ENCODE measurements at regions not wholly inside any gene's neighbourhood (a gene's known extent, or its start where the extent isn't known, plus 50 kb on each side); places are given as distances from the start of the nearest gene placed in this dataset.

DNA sequence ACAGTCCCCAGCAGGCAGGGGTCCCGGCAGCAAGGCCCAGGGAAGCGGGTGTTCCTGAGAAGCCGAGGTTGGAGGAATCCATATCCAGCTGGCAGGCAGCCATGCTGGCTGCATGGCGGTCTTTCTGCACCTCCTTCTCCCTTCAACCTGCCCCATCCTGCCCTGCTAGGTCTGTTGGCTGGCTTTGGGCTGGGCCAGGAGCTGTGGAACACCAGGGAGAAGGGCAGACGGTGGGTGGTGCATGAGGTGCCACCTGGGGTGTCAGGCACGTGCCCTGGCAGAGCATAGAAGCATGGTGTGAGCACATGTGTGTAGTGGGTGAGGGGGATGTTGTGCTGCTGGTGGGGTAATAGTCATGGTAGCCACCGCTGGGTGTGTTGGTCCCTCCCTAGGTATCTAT, 150.1 kb downstream of the PJA1 start:
- intact Hi-C loops (cut with micrococcal nuclease): no loop called here
- DNase-seq: no peak
- ATAC-seq: no peak

DNA sequence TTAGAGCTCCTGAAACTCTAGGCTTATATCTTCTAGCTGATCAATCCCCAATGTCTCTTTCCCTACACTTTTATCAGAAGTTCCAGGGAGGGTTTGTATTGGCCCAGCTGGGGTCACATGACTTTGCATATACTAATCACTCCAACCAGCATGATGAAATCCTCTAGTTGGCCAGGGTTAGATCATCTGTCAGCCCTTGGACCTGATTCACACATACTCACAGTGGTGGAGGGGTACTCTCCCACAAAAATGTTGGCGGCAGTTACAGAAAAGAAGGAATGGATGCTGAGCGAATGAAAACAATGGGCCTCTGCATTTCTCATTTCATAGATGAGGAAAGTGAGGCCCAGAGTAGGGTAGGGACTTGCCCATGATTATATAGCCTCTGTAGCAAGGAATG, 151.1 kb downstream of the PJA1 start:
- intact Hi-C loops (cut with micrococcal nuclease): no loop called here
- no peak for DNase-seq
- ATAC-seq: no peak

DNA sequence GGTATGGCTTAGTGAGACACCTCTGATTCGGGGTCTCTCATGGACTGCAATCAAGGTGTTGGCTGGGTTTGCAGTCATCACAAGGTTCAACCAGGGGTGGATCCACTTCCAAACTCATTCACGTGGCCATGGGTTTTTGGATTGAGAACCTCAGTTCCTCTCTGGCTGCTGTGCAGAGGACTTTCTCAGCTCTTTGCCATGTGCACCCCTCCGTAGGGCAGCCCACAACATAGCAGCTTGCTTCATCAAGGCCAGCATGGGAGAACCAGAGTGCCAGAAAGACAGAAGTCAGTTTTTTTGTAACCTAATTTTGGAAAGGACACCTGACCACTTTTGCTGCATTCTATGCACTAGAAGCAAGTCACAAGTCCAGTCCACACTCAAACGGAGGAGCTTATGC, 154.9 kb downstream of the PJA1 start:
- ATAC-seq: no peak
- no peak for DNase-seq
- intact Hi-C loops (cut with micrococcal nuclease): no loop called here

- DNase-seq (no peak), ATAC-seq (no peak)
- intact Hi-C loops (cut with micrococcal nuclease): no loop called here
These were observed 164.4 kb downstream of the PJA1 start for GRCh38 chrX:69000877-69001276.

GRCh38 chrX:68999931-69000330, 165.3 kb downstream of the PJA1 start:
- no peak for DNase-seq
- no peak for ATAC-seq
- intact Hi-C loops (cut with micrococcal nuclease): no loop called here

GRCh38 chrX:68999356-68999755, 165.9 kb downstream of the PJA1 start:
- intact Hi-C loops (cut with micrococcal nuclease): no loop called here
- ATAC-seq: no peak
- no peak for DNase-seq

- intact Hi-C loops (cut with micrococcal nuclease): no loop called here
- DNase-seq: no peak
These were observed 166.5 kb downstream of the PJA1 start for GRCh38 chrX:68998716-68999115.

GRCh38 chrX:68997911-68998310, 167.3 kb downstream of the PJA1 start:
- DNase-seq (peak; percentile 64), ATAC-seq (peak; percentile 78)
- intact Hi-C loops (cut with micrococcal nuclease): no loop called here

More at GRCh38 chrX:68998716-68999115, 166.5 kb downstream of the PJA1 start:
- no peak for ATAC-seq

- intact Hi-C loops (cut with micrococcal nuclease): no loop called here
- no peak for ATAC-seq
- DNase-seq: no peak
These were observed 167.7 kb downstream of the PJA1 start for GRCh38 chrX:68997511-68997910.

- ATAC-seq (peak; percentile 93), DNase-seq (peak; percentile 71)
- intact Hi-C loops (cut with micrococcal nuclease): no loop called here
These were observed 167.1 kb downstream of the EFNB1 start for GRCh38 chrX:68995780-68996551.

DNA sequence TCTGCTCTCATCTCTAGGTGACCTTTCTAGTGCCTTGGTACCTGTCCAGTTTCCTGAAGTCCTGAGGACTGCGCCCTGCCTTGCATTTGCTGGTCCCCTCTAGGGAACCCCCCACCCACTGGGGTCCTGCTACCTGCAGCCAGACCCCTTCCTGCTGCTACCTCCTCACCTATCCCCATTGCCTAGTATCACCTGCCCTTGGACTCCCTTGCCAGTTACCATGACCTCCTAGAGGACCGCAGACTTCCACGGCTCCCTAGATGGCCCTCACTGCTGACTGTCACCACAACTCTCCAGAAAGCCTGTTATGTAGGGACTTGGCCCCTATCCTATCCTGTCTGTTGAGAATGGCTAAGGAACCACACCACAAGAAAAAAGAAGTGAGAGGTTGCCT, 166.6 kb downstream of the EFNB1 start:
- intact Hi-C loops (cut with micrococcal nuclease): no loop called here
- no peak for DNase-seq
- peak; percentile 20 for ATAC-seq

GRCh38 chrX:68994891-68995255, 166.1 kb downstream of the EFNB1 start:
- ATAC-seq (no peak), DNase-seq (no peak)
- intact Hi-C loops (cut with micrococcal nuclease): no loop called here

DNA sequence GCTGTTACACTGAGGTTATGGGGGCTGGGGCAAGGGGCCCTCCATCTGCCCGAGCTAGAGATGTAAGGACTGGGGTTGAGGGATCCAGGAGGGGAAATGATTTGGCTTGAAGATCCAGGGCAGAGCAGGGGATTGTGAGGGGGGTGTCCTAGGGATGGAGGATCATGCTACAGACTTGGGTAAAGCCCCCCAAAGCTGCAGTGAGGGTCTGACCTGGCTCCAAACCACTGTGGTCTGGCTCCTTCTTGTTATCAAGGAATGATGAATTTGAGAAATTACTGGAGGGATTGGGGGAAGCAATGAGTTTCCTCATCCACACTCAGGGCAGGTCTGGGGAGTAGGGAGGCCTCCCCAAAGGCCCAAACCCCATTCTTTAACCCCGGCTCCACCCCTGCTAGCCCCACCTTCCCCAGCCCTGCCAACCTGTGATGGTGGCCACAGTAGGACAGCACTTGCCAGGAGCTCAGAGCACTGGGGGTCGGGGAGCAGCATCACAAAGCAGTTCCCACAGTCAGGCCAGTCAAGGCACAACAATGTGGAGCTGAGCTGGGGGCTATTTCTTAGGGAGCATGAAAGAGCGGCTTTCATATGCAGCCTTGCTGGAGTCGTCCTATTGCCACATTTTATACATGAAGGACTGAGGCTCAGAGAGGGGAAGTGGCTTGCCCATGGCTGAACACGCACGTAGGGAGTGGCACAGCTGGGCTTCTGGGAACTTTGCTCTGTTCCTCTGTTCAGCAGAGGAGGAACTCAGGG, 165.5 kb downstream of the EFNB1 start:
- intact Hi-C loops (cut with micrococcal nuclease): no loop called here
- DNase-seq (no peak), ATAC-seq (no peak)

DNA sequence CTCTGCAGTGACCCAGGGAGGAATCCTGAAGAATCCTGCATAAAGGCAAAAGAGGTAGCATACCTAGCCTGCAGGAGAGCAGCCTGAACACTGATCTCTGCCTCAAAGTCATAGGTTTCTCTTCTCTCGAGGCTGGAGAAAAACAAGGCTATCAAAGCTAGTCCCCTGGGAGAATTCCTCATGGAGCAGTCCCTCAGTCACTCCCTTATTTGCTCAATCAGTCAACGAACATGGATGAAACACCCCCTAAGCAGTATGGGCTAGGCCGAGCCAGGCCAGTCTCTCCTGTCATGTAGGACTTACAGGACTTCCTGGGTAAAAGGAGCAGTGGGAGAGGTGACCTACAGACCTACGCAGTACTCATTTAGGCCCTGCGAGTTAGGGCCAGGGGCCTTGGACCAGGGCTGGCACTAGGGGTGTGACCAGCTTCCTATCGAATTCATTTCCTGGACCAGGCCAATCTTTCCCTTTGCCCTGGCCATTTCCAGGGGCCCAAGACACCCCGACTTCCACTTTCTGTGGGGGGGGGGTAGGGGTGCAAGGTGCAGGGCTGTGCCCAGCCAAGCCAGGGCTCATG, 164.1 kb downstream of the EFNB1 start:
- no peak for DNase-seq
- intact Hi-C loops (cut with micrococcal nuclease): no loop called here
- no peak for ATAC-seq

GRCh38 chrX:68991691-68992345, 163.0 kb downstream of the EFNB1 start:
- intact Hi-C loops (cut with micrococcal nuclease): no loop called here
- ATAC-seq (no peak), DNase-seq (no peak)

DNA sequence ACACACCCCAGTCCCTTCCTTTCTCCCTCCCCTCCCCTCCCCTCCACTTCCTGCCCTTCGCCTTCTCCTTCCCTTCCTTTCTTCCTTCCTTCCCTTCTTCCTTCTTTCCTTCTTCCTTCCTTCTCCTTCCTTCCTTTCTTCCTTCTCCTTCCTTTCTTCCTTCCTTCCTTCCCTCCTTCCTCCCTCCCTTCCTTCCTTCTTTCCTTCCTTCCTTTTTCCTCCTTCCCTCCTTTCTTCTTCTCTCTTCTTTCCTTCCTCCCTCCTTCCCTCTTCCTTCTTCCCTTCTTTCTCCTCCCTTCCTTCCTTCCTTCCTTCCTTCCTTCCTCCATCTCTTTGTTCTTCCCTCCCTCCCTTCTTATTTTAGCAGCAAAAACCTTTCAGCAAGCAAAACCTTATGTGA, 162.1 kb downstream of the EFNB1 start:
- intact Hi-C loops (cut with micrococcal nuclease): no loop called here
- DNase-seq (no peak), ATAC-seq (no peak)

GRCh38 chrX:68989865-68990606, 161.2 kb downstream of the EFNB1 start:
- DNase-seq (peak; percentile 44), ATAC-seq (peak; percentile 87)
- intact Hi-C loops (cut with micrococcal nuclease): no loop called here

GRCh38 chrX:68989456-68989855, 160.6 kb downstream of the EFNB1 start:
- peak; percentile 13 for ATAC-seq
- intact Hi-C loops (cut with micrococcal nuclease): no loop called here
- DNase-seq: no peak

DNA sequence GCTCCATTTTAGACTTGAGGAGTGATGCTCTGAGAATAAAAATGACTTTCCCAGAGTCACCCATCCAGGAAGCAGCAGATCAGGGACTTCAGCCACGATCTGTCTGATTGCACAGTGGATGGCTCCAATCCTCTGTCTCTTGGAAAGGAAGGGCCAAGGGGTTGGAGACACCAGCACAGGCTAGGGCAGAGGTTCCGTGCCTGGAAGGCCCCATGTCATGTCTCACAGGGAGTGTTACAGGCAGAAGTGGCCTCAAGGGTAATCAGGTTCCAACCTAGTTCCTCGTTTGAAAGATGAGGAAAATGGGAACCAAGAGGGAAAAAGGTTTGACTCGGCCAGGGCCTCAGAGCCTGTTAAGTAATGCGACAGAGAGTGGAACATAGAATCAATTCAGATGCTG, 160.0 kb downstream of the EFNB1 start:
- no peak for ATAC-seq
- intact Hi-C loops (cut with micrococcal nuclease): no loop called here
- DNase-seq: no peak
